K562 (cell line): ENCODE measurements at regions not wholly inside any gene's neighbourhood (a gene's known extent, or its start where the extent isn't known, plus 50 kb on each side); places are given as distances from the start of the nearest gene placed in this dataset.

Experiments
- ETV1 ChIP-seq: fragments of 450-650 bp; conservative IDR thresholded peaks from 2 replicates; pipeline ENCODE4 v1.6.1; 2016; ENCODE audit warnings: missing genetic modification characterization, control low read depth, low read depth, missing compliant biosample characterization
- ZNF174 ChIP-seq: fragments of 250-450 bp; sonication (Bioruptor Pico); IDR thresholded peaks from 2 replicates; pipeline ENCODE4 v1.4.0; 2020; ENCODE audit warnings: mild to moderate bottlenecking
- ZNF175 ChIP-seq: fragments of 200-800 bp; sonication (Bioruptor generic); IDR thresholded peaks from 2 replicates; pipeline ENCODE4 v1.6.1; 2016; ENCODE audit warnings: low read depth, mild to moderate bottlenecking, missing genetic modification characterization, missing compliant biosample characterization
- TF ChIP-seq, protein P1 (sequence below): fragments of 450-650 bp; IDR thresholded peaks from 2 replicates; pipeline ENCODE4 v1.6.1; 2017; ENCODE audit warnings: antibody characterized with exemption, mild to moderate bottlenecking
- TF ChIP-seq, protein P2 (sequence below), 2 experiments: fragments of 450-650 bp; IDR thresholded peaks; 2 replicates each; pipeline ENCODE4 v1.6.1; 2018; ENCODE audit warnings: mild to moderate bottlenecking in 2 of 2, low read depth in 1 of 2; ENCODE audit not compliant: partially characterized antibody in 2 of 2
- TF ChIP-seq, protein P3 (sequence below): IDR thresholded peaks from 2 replicates; pipeline ENCODE4 v1.6.1; 2014; ENCODE audit warnings: antibody characterized with exemption

DNA sequence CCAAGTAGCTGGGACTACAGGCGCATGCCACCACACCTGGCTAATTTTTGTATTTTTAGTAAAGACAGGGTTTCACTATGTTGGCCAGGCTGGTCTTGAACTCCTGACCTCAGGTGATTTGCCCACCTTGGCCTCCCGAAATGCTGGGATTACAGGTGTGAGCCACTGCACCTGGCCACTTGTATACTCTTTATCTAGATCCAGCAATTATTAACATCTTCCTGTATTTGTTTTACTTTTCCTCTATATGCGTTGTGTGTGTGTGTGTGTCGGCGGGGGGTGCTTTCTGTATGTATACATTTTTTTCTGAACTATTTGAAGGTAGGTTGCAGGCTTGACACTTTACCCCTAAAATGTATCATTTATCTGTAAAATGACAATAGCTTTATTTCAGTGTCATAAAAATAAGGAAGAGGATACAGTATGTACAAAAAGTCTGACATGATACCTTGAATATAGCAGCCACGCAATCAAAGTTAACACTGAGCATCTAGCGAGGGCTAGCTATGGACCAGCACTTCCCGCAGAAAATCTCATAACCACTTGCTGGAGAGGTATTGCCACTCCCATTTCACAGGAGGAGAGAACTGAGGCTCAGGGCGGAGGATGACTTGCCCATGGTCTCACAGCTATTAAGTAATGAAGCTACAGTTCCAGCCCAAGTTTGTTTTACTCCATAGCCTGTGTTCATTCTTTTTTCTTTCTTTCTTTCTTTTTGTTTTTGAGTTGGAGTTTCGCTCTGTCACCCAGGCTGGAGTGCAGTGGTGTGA, 251.3 kb downstream of the MYCN start (continued):
- TF ChIP-seq, protein P1, sequence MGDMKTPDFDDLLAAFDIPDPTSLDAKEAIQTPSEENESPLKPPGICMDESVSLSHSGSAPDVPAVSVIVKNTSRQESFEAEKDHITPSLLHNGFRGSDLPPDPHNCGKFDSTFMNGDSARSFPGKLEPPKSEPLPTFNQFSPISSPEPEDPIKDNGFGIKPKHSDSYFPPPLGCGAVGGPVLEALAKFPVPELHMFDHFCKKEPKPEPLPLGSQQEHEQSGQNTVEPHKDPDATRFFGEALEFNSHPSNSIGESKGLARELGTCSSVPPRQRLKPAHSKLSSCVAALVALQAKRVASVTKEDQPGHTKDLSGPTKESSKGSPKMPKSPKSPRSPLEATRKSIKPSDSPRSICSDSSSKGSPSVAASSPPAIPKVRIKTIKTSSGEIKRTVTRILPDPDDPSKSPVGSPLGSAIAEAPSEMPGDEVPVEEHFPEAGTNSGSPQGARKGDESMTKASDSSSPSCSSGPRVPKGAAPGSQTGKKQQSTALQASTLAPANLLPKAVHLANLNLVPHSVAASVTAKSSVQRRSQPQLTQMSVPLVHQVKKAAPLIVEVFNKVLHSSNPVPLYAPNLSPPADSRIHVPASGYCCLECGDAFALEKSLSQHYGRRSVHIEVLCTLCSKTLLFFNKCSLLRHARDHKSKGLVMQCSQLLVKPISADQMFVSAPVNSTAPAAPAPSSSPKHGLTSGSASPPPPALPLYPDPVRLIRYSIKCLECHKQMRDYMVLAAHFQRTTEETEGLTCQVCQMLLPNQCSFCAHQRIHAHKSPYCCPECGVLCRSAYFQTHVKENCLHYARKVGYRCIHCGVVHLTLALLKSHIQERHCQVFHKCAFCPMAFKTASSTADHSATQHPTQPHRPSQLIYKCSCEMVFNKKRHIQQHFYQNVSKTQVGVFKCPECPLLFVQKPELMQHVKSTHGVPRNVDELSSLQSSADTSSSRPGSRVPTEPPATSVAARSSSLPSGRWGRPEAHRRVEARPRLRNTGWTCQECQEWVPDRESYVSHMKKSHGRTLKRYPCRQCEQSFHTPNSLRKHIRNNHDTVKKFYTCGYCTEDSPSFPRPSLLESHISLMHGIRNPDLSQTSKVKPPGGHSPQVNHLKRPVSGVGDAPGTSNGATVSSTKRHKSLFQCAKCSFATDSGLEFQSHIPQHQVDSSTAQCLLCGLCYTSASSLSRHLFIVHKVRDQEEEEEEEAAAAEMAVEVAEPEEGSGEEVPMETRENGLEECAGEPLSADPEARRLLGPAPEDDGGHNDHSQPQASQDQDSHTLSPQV: no peak
- TF ChIP-seq ZNF174 (CRISPR knock-in tag) (no peak), ETV1 (tag) (no peak), ZNF175 (CRISPR knock-in tag) (no peak)
- TF ChIP-seq, protein P2, sequence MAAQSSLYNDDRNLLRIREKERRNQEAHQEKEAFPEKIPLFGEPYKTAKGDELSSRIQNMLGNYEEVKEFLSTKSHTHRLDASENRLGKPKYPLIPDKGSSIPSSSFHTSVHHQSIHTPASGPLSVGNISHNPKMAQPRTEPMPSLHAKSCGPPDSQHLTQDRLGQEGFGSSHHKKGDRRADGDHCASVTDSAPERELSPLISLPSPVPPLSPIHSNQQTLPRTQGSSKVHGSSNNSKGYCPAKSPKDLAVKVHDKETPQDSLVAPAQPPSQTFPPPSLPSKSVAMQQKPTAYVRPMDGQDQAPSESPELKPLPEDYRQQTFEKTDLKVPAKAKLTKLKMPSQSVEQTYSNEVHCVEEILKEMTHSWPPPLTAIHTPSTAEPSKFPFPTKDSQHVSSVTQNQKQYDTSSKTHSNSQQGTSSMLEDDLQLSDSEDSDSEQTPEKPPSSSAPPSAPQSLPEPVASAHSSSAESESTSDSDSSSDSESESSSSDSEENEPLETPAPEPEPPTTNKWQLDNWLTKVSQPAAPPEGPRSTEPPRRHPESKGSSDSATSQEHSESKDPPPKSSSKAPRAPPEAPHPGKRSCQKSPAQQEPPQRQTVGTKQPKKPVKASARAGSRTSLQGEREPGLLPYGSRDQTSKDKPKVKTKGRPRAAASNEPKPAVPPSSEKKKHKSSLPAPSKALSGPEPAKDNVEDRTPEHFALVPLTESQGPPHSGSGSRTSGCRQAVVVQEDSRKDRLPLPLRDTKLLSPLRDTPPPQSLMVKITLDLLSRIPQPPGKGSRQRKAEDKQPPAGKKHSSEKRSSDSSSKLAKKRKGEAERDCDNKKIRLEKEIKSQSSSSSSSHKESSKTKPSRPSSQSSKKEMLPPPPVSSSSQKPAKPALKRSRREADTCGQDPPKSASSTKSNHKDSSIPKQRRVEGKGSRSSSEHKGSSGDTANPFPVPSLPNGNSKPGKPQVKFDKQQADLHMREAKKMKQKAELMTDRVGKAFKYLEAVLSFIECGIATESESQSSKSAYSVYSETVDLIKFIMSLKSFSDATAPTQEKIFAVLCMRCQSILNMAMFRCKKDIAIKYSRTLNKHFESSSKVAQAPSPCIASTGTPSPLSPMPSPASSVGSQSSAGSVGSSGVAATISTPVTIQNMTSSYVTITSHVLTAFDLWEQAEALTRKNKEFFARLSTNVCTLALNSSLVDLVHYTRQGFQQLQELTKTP (IDR thresholded peaks at IDR 0.05; ENCODE audit: low read depth in 1 of 2, partially characterized antibody in 2 of 2): no peak
- TF ChIP-seq, protein P3, sequence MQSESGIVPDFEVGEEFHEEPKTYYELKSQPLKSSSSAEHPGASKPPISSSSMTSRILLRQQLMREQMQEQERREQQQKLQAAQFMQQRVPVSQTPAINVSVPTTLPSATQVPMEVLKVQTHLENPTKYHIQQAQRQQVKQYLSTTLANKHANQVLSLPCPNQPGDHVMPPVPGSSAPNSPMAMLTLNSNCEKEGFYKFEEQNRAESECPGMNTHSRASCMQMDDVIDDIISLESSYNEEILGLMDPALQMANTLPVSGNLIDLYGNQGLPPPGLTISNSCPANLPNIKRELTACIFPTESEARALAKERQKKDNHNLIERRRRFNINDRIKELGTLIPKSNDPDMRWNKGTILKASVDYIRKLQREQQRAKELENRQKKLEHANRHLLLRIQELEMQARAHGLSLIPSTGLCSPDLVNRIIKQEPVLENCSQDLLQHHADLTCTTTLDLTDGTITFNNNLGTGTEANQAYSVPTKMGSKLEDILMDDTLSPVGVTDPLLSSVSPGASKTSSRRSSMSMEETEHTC: no peak
